Epithelial cell of proximal tubule (primary cell): ENCODE measurements at regions not wholly inside any gene's neighbourhood (a gene's known extent, or its start where the extent isn't known, plus 50 kb on each side); places are given as distances from the start of the nearest gene placed in this dataset.
"Not testable (repeated sequence)": the region's sequence is repeated elsewhere in the genome, so short reads cannot be mapped to it uniquely, and the experiment has no call there.

Source experiments
- DNase-seq: peaks from one replicate; pipeline ENCODE4 v3.0.0-alpha.2; 2011; ENCODE audit warnings: low read depth
- H3K4me3 ChIP-seq: 2 replicates; pipeline ENCODE4 v1.5.1; 2011; ENCODE audit warnings: low read depth, mild to moderate bottlenecking, low read length
- CTCF ChIP-seq: conservative IDR thresholded peaks from 2 replicates; pipeline ENCODE4 v1.5.1; 2012; ENCODE audit warnings: low read depth, mild to moderate bottlenecking, low read length

GRCh38 chr9:1927546-1927945, 87.6 kb upstream of the SMARCA2 start:
- H3K4me3 ChIP-seq: no peak overlapping the region
- TF ChIP-seq CTCF: no peak
- DNase-seq: no peak

GRCh38 chr9:1929134-1929533, 86.0 kb upstream of the SMARCA2 start:
- no peak overlapping the region for H3K4me3 ChIP-seq
- no peak for TF ChIP-seq CTCF
- no peak for DNase-seq

GRCh38 chr9:1929722-1930244, 85.4 kb upstream of the SMARCA2 start:
- no peak for DNase-seq
- no peak for TF ChIP-seq CTCF

GRCh38 chr9:1930245-1930736, 84.9 kb upstream of the SMARCA2 start:
- DNase-seq, H3K4me3 ChIP-seq: not testable (repeated sequence)

More at GRCh38 chr9:1929722-1930244, 85.4 kb upstream of the SMARCA2 start:
- no peak overlapping the region for H3K4me3 ChIP-seq

GRCh38 chr9:1938135-1938534, 77.0 kb upstream of the SMARCA2 start:
- no peak overlapping the region for H3K4me3 ChIP-seq
- DNase-seq: no peak
- TF ChIP-seq CTCF: no peak

- DNase-seq: no peak
- no peak overlapping the region for H3K4me3 ChIP-seq
- no peak for TF ChIP-seq CTCF
Measured at GRCh38 chr9:1938675-1939170, 76.4 kb upstream of the SMARCA2 start.

- TF ChIP-seq CTCF: no peak
- H3K4me3 ChIP-seq: no peak overlapping the region
- no peak for DNase-seq
Measured at GRCh38 chr9:1939466-1939865, 75.7 kb upstream of the SMARCA2 start.
